ENCODE measurements at regions not wholly inside any gene's neighbourhood (a gene's known extent, or its start where the extent isn't known, plus 50 kb on each side); places are given as distances from the start of the nearest gene placed in this dataset.
"Not testable (repeated sequence)": the region's sequence is repeated elsewhere in the genome, so short reads cannot be mapped to it uniquely, and the experiment has no call there.

GRCh38 chr2:114132050-114132449, 242.2 kb downstream of the ACTR3 start:
- WGBS (ENCODE audit: insufficient coverage) = 100% methylated on average over 1 of the region's 7 CpGs
- H3K9me3 Mint-ChIP-seq; ATAC-seq (replicated peaks in 1 of 4); H3K27ac Mint-ChIP-seq; DNase-seq; H3K4me1 Mint-ChIP-seq; H3K4me3 Mint-ChIP-seq; H3K36me3 ChIP-seq (ENCODE audit: control insufficient read depth in 2 of 2, extremely low read depth in 1 of 2, insufficient read depth in 1 of 2, low read length in 1 of 2); H3K4me3 ChIP-seq (ENCODE audit: control insufficient read depth in 1 of 2, extremely low read depth in 1 of 2, low read length in 1 of 2); H3K27me3 ChIP-seq (replicated peaks in 1 of 2; ENCODE audit: control insufficient read depth in 2 of 2, extremely low read depth in 1 of 2, insufficient read depth in 2 of 2, low read length in 1 of 2); CTCF ChIA-PET; H3K36me3 Mint-ChIP-seq; H3K27ac ChIP-seq (ENCODE audit: low read length); H3K4me1 ChIP-seq (ENCODE audit: control insufficient read depth in 1 of 2, extremely low read depth in 1 of 2, insufficient read depth in 2 of 2, low read length in 2 of 2); H3K9me3 ChIP-seq; POLR2A ChIA-PET: not testable (repeated sequence)
- H3K27me3 Mint-ChIP-seq = peaks cover 18 to 49% of the 10 kb centered on the region in 2 donors

GRCh38 chr2:114134146-114134545, 244.3 kb downstream of the ACTR3 start:
- Mint-ChIP-seq H3K36me3 (no peaks in the 10 kb centered on the region), H3K4me1 (no peaks in the 10 kb centered on the region), H3K9me3 (no peaks in the 10 kb centered on the region), H3K4me3 (no peak overlapping the region), H3K27ac (no peak overlapping the region), H3K27me3 (peaks cover 9 to 35% of the 10 kb centered on the region in 2 donors)
- CTCF ChIA-PET = interaction anchor here in 1 of 2 donors (1.2 kb wide), 1 partner anchor 9 kb away, joined by 3 read pairs; no protein-coding TSS in a partner anchor
- no peaks in the 10 kb centered on the region for H3K27me3 ChIP-seq (replicated peaks in 1 of 2; ENCODE audit: control insufficient read depth in 2 of 2, extremely low read depth in 1 of 2, insufficient read depth in 2 of 2, low read length in 1 of 2)
- no peak overlapping the region for H3K4me3 ChIP-seq (ENCODE audit: control insufficient read depth in 1 of 2, extremely low read depth in 1 of 2, low read length in 1 of 2)
- ATAC-seq (replicated peaks in 1 of 4) (no peak), DNase-seq (no peak)
- H3K36me3 ChIP-seq (ENCODE audit: control insufficient read depth in 2 of 2, extremely low read depth in 1 of 2, insufficient read depth in 1 of 2, low read length in 1 of 2) = no peaks in the 10 kb centered on the region
- no peaks in the 10 kb centered on the region for H3K9me3 ChIP-seq
- POLR2A ChIA-PET = no interaction called here
- no peak overlapping the region for H3K27ac ChIP-seq (ENCODE audit: low read length)
- WGBS (ENCODE audit: insufficient coverage) = 57% methylated on average over 1 of the region's 2 CpGs
- no peaks in the 10 kb centered on the region for H3K4me1 ChIP-seq (ENCODE audit: control insufficient read depth in 1 of 2, extremely low read depth in 1 of 2, insufficient read depth in 2 of 2, low read length in 2 of 2)

GRCh38 chr2:114139542-114139941, 249.7 kb downstream of the ACTR3 start:
- no peak overlapping the region for H3K27ac Mint-ChIP-seq
- no peaks in the 10 kb centered on the region for H3K9me3 Mint-ChIP-seq
- ChIA-PET POLR2A (no interaction called here), CTCF (no interaction called here)
- Histone ChIP-seq H3K4me3 (ENCODE audit: control insufficient read depth in 1 of 2, extremely low read depth in 1 of 2, low read length in 1 of 2) (no peak overlapping the region), H3K27me3 (replicated peaks in 1 of 2; ENCODE audit: control insufficient read depth in 2 of 2, extremely low read depth in 1 of 2, insufficient read depth in 2 of 2, low read length in 1 of 2) (no peaks in the 10 kb centered on the region), H3K27ac (ENCODE audit: low read length) (no peak overlapping the region), H3K36me3 (ENCODE audit: control insufficient read depth in 2 of 2, extremely low read depth in 1 of 2, insufficient read depth in 1 of 2, low read length in 1 of 2) (no peaks in the 10 kb centered on the region), H3K9me3 (no peaks in the 10 kb centered on the region), H3K4me1 (ENCODE audit: control insufficient read depth in 1 of 2, extremely low read depth in 1 of 2, insufficient read depth in 2 of 2, low read length in 2 of 2) (no peaks in the 10 kb centered on the region)
- no CpG with 5 or more reads among the region's 5 CpGs for WGBS (ENCODE audit: insufficient coverage)
- H3K4me3 Mint-ChIP-seq = no peak overlapping the region
- ATAC-seq (replicated peaks in 1 of 4) (no peak), DNase-seq (no peak)
- peaks cover 6 to 13% of the 10 kb centered on the region in 2 donors for H3K27me3 Mint-ChIP-seq
- no peaks in the 10 kb centered on the region for H3K36me3 Mint-ChIP-seq
- no peaks in the 10 kb centered on the region for H3K4me1 Mint-ChIP-seq

- Histone ChIP-seq H3K4me3 (ENCODE audit: control insufficient read depth in 1 of 2, extremely low read depth in 1 of 2, low read length in 1 of 2) (no peak overlapping the region), H3K9me3 (no peaks in the 10 kb centered on the region), H3K4me1 (ENCODE audit: control insufficient read depth in 1 of 2, extremely low read depth in 1 of 2, insufficient read depth in 2 of 2, low read length in 2 of 2) (no peaks in the 10 kb centered on the region), H3K36me3 (ENCODE audit: control insufficient read depth in 2 of 2, extremely low read depth in 1 of 2, insufficient read depth in 1 of 2, low read length in 1 of 2) (no peaks in the 10 kb centered on the region), H3K27ac (ENCODE audit: low read length) (no peak overlapping the region), H3K27me3 (replicated peaks in 1 of 2; ENCODE audit: control insufficient read depth in 2 of 2, extremely low read depth in 1 of 2, insufficient read depth in 2 of 2, low read length in 1 of 2) (no peaks in the 10 kb centered on the region)
- ATAC-seq (replicated peaks in 1 of 4) = no peak
- Mint-ChIP-seq H3K4me3 (no peak overlapping the region), H3K9me3 (no peaks in the 10 kb centered on the region), H3K36me3 (no peaks in the 10 kb centered on the region), H3K4me1 (no peaks in the 10 kb centered on the region), H3K27ac (no peak overlapping the region), H3K27me3 (peaks cover 4 to 23% of the 10 kb centered on the region in 2 donors)
- ChIA-PET POLR2A (no interaction called here), CTCF (no interaction called here)
- WGBS (ENCODE audit: insufficient coverage) = 100% methylated on average over 1 of the region's 6 CpGs
- no peak for DNase-seq
Measured at GRCh38 chr2:114156366-114157056, 266.6 kb downstream of the ACTR3 start.

GRCh38 chr2:114157057-114157385, 267.1 kb downstream of the ACTR3 start:
- Mint-ChIP-seq H3K27me3 (peaks cover 4 to 23% of the 10 kb centered on the region in 2 donors), H3K4me1 (no peaks in the 10 kb centered on the region), H3K36me3 (no peaks in the 10 kb centered on the region), H3K27ac (no peak overlapping the region), H3K9me3 (no peaks in the 10 kb centered on the region), H3K4me3 (no peak overlapping the region)
- H3K4me3 ChIP-seq (ENCODE audit: control insufficient read depth in 1 of 2, extremely low read depth in 1 of 2, low read length in 1 of 2) = no peak overlapping the region
- no peak for ATAC-seq (replicated peaks in 1 of 4)
- ChIA-PET CTCF (no interaction called here), POLR2A (no interaction called here)
- H3K27me3 ChIP-seq (replicated peaks in 1 of 2; ENCODE audit: control insufficient read depth in 2 of 2, extremely low read depth in 1 of 2, insufficient read depth in 2 of 2, low read length in 1 of 2) = no peaks in the 10 kb centered on the region
- no peak overlapping the region for H3K27ac ChIP-seq (ENCODE audit: low read length)
- no peak for DNase-seq
- H3K4me1 ChIP-seq (ENCODE audit: control insufficient read depth in 1 of 2, extremely low read depth in 1 of 2, insufficient read depth in 2 of 2, low read length in 2 of 2) = no peaks in the 10 kb centered on the region
- no CpG with 5 or more reads among the region's 3 CpGs for WGBS (ENCODE audit: insufficient coverage)
- no peaks in the 10 kb centered on the region for H3K9me3 ChIP-seq
- H3K36me3 ChIP-seq (ENCODE audit: control insufficient read depth in 2 of 2, extremely low read depth in 1 of 2, insufficient read depth in 1 of 2, low read length in 1 of 2) = no peaks in the 10 kb centered on the region

GRCh38 chr2:114160263-114160981, 270.5 kb downstream of the ACTR3 start:
- DNase-seq = no peak
- Mint-ChIP-seq H3K27me3 (peaks cover 4 to 25% of the 10 kb centered on the region in 2 donors), H3K9me3 (peaks cover 0 to 4% (median 0%) of the 10 kb centered on the region in 3 donors), H3K27ac (no peak overlapping the region), H3K4me3 (no peak overlapping the region), H3K4me1 (no peaks in the 10 kb centered on the region), H3K36me3 (no peaks in the 10 kb centered on the region)
- CTCF ChIA-PET = no interaction called here
- no peak for ATAC-seq (replicated peaks in 1 of 4)
- Histone ChIP-seq H3K4me1 (ENCODE audit: control insufficient read depth in 1 of 2, extremely low read depth in 1 of 2, insufficient read depth in 2 of 2, low read length in 2 of 2) (no peaks in the 10 kb centered on the region), H3K27me3 (replicated peaks in 1 of 2; ENCODE audit: control insufficient read depth in 2 of 2, extremely low read depth in 1 of 2, insufficient read depth in 2 of 2, low read length in 1 of 2) (no peaks in the 10 kb centered on the region), H3K27ac (ENCODE audit: low read length) (no peak overlapping the region), H3K36me3 (ENCODE audit: control insufficient read depth in 2 of 2, extremely low read depth in 1 of 2, insufficient read depth in 1 of 2, low read length in 1 of 2) (no peaks in the 10 kb centered on the region), H3K4me3 (ENCODE audit: control insufficient read depth in 1 of 2, extremely low read depth in 1 of 2, low read length in 1 of 2) (no peak overlapping the region), H3K9me3 (no peaks in the 10 kb centered on the region)
- WGBS (ENCODE audit: insufficient coverage) = no CpG with 5 or more reads among the region's 2 CpGs
- POLR2A ChIA-PET = no interaction called here

Data from T-cell (primary cell).